NCI-H82 (cell line): ENCODE measurements at regions not wholly inside any gene's neighbourhood (a gene's known extent, or its start where the extent isn't known, plus 50 kb on each side); places are given as distances from the start of the nearest gene placed in this dataset.
"Not testable (repeated sequence)": the region's sequence is repeated elsewhere in the genome, so short reads cannot be mapped to it uniquely, and the experiment has no call there.

Experiments
- DNase-seq: peaks from one replicate; lab custom pipeline; 2025; lab: John Stamatoyannopoulos, UW

DNA sequence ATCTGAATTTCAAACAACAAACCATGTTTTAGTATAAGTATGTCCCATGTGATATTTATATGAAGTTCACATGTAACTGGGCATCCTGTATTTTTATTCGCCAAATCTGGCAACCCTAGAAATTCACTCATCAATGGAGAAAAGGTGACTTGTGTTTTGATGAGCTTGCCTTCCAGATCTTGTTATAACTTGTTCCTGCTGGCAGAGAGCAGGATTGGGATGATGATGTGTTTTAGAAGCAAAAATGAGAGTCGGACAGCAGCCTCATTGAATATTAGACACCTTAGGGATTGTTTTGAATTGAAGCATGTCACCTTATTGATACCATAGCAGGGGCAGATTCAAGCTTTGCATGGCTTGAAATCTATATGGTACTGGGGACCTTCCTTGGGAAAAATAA is 85.4 kb upstream of the MED13 start:
- DNase-seq, result no peak

DNA sequence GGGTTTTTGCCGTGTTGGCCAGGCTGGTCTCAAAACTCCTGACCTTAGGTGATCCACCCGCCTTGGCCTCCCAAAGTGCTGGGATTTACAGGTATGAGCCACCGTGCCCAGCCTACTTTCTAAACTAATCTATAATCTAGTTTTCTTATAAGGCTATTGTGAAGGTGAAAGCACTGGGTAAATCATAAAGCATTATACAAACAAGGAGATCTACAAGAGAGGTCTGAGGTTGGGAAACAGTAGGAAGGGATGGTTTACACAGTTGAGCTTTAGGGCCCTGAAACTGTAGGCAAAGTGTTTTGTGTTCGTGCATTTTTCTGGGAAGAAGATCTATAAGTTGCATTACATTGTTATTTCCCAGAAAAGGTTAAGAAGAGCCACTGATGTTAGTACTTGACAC is 84.9 kb upstream of the MED13 start:
- DNase-seq, result no peak

GRCh38 chr17:62147284-62147683 is 82.2 kb upstream of the MED13 start:
- no peak for DNase-seq

DNA sequence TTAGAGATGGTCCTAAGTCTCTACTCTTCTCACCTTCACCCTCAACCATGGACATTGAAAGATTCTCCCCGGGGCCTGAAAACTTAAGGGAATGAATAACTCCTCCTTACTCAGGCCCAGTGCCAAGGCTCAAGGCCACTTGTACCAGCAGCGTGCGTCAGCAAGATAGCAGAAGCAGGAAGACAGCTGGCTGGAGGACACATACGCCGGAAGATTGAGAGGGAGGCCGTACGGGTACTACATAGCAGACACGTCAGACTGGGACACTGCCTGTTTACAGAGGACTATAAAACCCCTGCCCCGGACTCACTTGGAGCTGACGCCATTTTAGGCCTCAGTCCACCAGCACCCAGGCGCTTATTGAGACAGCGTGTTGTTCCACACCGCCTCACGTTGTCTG is 75.8 kb upstream of the MED13 start:
- DNase-seq, result no peak

DNA sequence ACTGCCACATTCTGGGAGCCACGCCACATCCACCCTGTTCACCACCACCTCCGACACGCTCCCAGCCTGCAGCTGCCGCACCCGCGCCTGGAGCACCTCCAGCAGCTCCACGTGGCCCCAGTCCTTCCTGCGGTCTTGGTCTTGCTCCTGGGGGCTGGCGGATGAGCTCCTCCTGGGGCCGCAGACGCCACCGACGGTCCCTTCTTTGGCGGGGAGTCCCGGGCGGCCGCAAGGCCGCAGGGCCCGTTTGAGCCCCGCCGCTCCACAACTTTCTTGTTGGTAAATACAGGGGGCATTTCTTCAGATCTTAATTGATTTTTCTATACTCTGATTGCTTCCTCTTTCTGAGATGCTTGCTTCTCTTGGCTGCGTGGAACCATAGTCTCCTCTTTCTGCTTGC is 75.3 kb upstream of the MED13 start:
- DNase-seq, result no peak

DNA sequence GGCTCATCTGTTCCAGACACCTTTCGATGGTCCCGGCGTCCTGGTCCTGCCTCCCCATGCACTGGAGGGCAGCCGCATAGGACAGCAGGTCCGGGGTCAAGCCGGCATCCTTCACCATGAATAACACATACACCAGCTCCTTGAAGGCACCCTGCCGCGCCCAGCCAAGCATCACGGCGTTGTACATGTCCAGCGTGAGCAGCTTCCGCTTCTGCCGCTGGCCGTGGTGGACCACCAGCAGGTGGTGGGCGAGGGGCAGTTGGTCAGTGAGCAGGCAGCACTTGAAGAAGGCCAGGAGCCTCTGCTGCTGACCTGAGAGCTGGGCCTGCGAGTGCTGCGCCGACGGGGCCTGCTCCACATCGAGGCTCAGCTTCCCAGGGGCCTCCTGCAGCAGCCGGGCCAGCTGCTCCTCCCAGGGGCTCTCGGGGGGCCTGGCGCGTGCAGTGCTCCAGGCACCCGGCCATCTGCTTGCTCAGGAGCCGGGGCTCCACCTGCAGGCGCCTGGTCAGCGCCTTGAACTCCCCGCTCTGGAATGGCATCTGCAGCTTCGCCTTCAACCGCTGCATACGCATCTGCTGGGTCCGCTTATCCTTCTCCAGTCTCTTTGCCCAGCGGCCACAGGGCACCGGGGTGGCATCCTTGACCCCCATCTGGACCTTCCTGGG is 74.7 kb upstream of the MED13 start:
- not testable (repeated sequence) for DNase-seq

DNA sequence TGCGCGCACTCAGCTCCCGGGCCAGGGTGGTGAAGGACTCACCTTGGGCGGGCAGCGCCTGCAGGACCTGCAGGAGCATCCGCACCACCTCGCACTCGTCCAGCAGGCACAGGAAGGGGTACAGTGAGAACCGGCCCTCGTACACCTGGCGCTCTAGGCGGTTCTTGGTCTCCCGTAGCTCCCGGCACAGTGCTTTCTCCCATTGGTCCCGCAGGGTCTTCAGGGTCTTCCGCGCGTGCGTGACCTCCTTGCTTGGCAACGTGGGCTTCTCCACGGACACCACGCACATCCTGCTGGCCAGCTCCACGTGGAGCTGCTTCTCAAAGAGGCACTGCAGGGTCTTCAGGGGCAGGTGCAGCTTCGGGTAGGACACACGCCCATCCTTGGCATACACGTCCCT is 74.1 kb upstream of the MED13 start:
- no peak for DNase-seq

- not testable (repeated sequence) for DNase-seq
Observed at GRCh38 chr17:62138676-62139121, 73.6 kb upstream of the MED13 start.

GRCh38 chr17:62137734-62138624 is 72.9 kb upstream of the MED13 start:
- peak; percentile 28 for DNase-seq

- not testable (repeated sequence) for DNase-seq
Observed at GRCh38 chr17:62137013-62137733, 72.1 kb upstream of the MED13 start.

GRCh38 chr17:62135742-62136141 is 70.7 kb upstream of the MED13 start:
- DNase-seq, result no peak

- not testable (repeated sequence) for DNase-seq
Observed at GRCh38 chr17:62135096-62135495, 70.0 kb upstream of the MED13 start.

DNA sequence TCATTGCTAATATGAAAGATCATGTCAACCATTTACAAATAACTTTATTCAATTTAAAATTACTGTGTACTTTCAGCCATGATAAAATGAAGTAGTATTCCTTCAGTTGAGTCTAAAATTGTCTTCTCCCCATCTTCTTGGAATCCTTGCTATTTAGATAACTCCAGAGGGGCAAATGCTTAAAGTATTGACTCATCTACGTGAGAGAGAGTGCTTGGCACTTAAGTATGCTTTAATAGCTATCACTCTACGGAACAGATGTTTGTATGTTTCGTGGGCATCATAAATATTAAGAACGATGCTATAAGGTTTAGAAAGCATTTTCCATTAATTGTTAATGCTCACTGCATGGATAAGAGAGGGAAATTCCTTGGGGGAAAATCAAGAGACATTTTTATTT is 69.3 kb upstream of the MED13 start:
- DNase-seq, result no peak

DNA sequence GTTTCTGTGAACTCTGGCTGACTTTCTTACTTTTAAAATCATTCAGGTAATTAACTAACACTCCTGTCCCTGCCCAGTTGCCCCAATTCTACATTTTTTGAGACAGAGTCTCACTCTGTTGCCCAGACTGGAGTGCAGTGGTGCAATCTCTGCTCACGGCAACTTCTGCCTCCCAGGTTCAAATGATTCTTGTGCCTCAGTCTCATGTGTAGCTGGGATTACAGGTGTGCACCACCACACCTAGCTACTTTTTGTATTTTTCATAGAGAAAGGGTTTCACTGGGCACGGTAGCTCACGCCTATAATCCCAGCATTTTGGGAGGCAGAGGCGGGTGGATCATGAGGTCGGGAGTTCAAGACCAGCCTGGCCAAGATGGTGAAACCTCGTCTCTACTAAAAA is 66.2 kb upstream of the MED13 start:
- not testable (repeated sequence) for DNase-seq

DNA sequence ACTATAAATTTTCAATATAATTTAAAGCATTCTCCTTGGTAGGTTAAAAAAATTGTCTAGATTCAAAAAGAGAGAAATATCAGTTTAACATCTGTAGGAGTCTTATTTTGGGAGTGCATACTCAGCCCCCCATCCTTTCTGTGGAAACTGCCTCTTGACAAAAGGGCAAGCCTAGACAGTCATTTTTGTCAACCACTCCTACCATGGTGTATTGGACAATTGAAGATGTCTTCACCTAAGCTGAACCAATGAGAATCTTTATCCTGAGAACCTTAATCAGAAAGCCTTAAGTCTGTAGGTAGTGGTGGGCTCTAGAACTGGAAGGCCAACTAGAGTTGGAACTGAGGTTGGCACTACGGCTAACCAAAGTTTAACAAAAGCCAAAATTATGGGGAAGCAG is 65.7 kb upstream of the MED13 start:
- DNase-seq, result no peak

DNA sequence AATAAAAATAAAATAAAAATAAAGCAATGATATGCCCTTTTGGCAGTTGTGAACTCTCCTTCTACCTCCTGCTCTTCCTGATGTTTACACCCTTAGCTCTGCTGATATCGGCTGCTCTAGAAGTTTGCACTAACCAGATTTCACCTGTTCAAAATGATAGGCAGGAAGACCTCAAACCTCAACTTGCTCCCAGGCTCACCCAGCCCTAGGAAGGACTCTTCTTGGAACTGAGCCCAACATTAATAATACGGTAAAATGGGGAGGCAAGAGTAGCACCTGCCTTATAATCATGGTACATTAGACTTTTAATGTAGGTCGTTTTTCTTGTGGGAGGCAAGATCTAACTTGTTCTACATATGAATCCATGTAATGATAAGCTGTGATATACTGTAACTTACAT is 61.2 kb upstream of the MED13 start:
- DNase-seq, result no peak

DNA sequence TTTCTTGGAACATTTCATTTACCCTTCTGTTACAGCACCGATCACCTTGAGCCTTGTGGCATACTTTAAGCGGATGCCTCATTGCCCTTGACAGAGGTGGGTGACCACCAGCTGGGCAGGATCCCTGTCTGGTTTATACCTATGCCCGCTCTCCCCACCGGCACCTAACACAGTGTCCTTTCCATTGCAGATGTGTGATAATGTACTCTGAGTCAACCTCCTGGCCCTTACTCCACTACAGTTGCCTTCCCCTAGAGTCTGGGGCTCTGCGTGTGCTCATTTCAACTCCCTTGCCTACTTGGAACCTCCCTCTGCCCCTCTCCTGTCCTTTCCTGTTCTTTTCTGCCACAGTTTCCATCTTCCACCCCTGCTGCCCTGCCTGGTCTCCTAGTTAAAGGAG is 60.2 kb upstream of the MED13 start:
- DNase-seq, result no peak

DNA sequence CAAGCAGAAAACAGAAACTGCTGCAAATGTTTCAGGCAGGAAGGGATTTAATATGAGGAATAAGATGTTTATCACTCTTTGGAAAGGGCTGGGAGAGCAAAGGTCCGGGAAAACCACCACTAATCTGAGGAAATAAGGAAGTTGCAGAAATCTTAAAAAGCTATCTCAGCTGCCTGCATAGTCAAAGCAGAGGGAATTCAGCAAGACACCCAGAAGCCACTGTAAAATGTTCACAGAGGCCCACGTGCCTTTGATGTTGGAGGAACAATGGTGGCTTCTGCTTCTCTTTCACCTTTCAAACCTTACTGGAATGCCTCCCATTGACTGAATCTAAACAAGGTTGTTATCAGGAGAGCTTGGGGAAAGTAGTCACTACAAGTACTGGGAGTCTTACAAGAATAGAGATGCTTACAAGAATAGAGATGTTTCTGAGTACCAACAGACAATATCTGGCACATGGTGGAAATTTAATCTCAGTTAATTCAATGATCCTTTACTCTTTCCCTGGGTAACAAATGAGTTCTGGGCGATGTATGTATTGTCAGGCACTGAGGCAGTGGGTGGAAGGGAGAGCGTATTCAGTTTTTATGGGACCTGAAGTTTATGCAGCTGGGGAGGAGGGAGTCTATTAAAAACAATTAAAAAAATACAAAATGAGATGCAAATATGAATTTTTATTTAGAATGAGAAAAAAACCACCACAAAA is 56.1 kb upstream of the MED13 start:
- no peak for DNase-seq

- DNase-seq, result no peak
Observed at GRCh38 chr17:62119373-62119772, 54.3 kb upstream of the MED13 start.
